Trophoblast cell (in vitro differentiated cells and primary cell): ENCODE measurements at regions not wholly inside any gene's neighbourhood (a gene's known extent, or its start where the extent isn't known, plus 50 kb on each side); places are given as distances from the start of the nearest gene placed in this dataset.
A peak's percentile ranks its signal among the peaks of the same experiment; 100 is the strongest.

Source experiments
- DNase-seq, 2 donors: peaks; one replicate each; pipeline ENCODE4 v3.0.0-alpha.2; 2016
- H2AFZ ChIP-seq: 2 replicates; pipeline ENCODE4 v1.6.1; 2013; ENCODE audit warnings: low read length, moderate library complexity, mild to moderate bottlenecking; ENCODE audit not compliant: insufficient read depth, poor library complexity
- H2AK5ac ChIP-seq: 2 replicates; pipeline ENCODE4 v1.6.1; 2013; ENCODE audit warnings: mild to moderate bottlenecking, low read length
- H2BK120ac ChIP-seq: 2 replicates; pipeline ENCODE4 v1.6.1; 2013; ENCODE audit warnings: low read length, mild to moderate bottlenecking, moderate library complexity; ENCODE audit not compliant: insufficient read depth, poor library complexity
- H2BK12ac ChIP-seq: 2 replicates; pipeline ENCODE4 v1.6.1; 2013; ENCODE audit warnings: mild to moderate bottlenecking, low read length, moderate library complexity
- H2BK5ac ChIP-seq: 2 replicates; pipeline ENCODE4 v1.6.1; 2013; ENCODE audit warnings: low read length, low read depth, moderate library complexity, mild to moderate bottlenecking; ENCODE audit not compliant: poor library complexity
- H3K14ac ChIP-seq: 2 replicates; pipeline ENCODE4 v1.6.1; 2013; ENCODE audit warnings: mild to moderate bottlenecking, low read length
- H3K18ac ChIP-seq: 2 replicates; pipeline ENCODE4 v1.6.1; 2013; ENCODE audit warnings: mild to moderate bottlenecking, low read length
- H3K23ac ChIP-seq: 2 replicates; pipeline ENCODE4 v1.6.1; 2013; ENCODE audit warnings: low read length
- H3K27ac ChIP-seq: 2 replicates; pipeline ENCODE4 v1.5.1; 2013; ENCODE audit warnings: low read depth, mild to moderate bottlenecking, inconsistent platforms, low read length, moderate library complexity
- H3K27me3 ChIP-seq: 2 replicates; pipeline ENCODE4 v1.6.1; 2013; ENCODE audit warnings: inconsistent platforms, mild to moderate bottlenecking, low read length, moderate library complexity; ENCODE audit not compliant: insufficient read depth
- H3K36me3 ChIP-seq, 2 experiments: 1 replicate in 1 of 2; 2 replicates in 1 of 2; pipeline ENCODE4 v1.6.1; 2013; ENCODE audit warnings: low read length in 2 of 2, mild to moderate bottlenecking in 2 of 2, moderate library complexity in 1 of 2; ENCODE audit not compliant: insufficient read depth in 2 of 2, control insufficient read depth in 1 of 2
- H3K4ac ChIP-seq: 2 replicates; pipeline ENCODE4 v1.6.1; 2013; ENCODE audit warnings: low read depth, mild to moderate bottlenecking, low read length, moderate library complexity
- H3K4me1 ChIP-seq, 2 experiments: 1 replicate in 1 of 2; 2 replicates in 1 of 2; pipeline ENCODE4 v1.6.1; 2013; ENCODE audit warnings: low read length in 2 of 2, mild to moderate bottlenecking in 2 of 2, moderate library complexity in 1 of 2; ENCODE audit not compliant: insufficient read depth in 2 of 2, control insufficient read depth in 1 of 2
- H3K4me2 ChIP-seq: 2 replicates; pipeline ENCODE4 v1.6.1; 2013; ENCODE audit warnings: inconsistent platforms, mild to moderate bottlenecking, low read length, moderate library complexity
- H3K4me3 ChIP-seq: 2 replicates; pipeline ENCODE4 v1.5.1; 2013; ENCODE audit warnings: mild to moderate bottlenecking, low read depth, low read length, inconsistent platforms
- H3K79me1 ChIP-seq: one replicate; pipeline ENCODE4 v1.6.1; 2013; ENCODE audit warnings: low read length
- H3K79me2 ChIP-seq: 2 replicates; pipeline ENCODE4 v1.6.1; 2013; ENCODE audit warnings: low read length, mild to moderate bottlenecking; ENCODE audit not compliant: control insufficient read depth, insufficient read depth, poor library complexity
- H3K9ac ChIP-seq: 2 replicates; pipeline ENCODE4 v1.6.1; 2013; ENCODE audit warnings: mild to moderate bottlenecking, low read length
- H3K9me3 ChIP-seq: 2 replicates; pipeline ENCODE4 v1.6.1; 2013; ENCODE audit warnings: low read depth, mild to moderate bottlenecking, control low read depth, inconsistent platforms, low read length; ENCODE audit not compliant: insufficient read depth
- H4K12ac ChIP-seq: 2 replicates; pipeline ENCODE4 v1.6.1; 2013; ENCODE audit warnings: low read depth, mild to moderate bottlenecking, low read length, moderate library complexity
- H4K8ac ChIP-seq: 2 replicates; pipeline ENCODE4 v1.6.1; 2013; ENCODE audit warnings: low read depth, mild to moderate bottlenecking, low read length, moderate library complexity
- H4K91ac ChIP-seq: one replicate; pipeline ENCODE4 v1.6.1; 2013; ENCODE audit warnings: low read depth, mild to moderate bottlenecking, low read length, moderate library complexity
- WGBS: extraction: QIAGEN DNeasy Blood & Tissue Kit; methylation state at CpG from one replicate; pipeline ENCODE4 v1.1.7; 2013; ENCODE audit warnings: missing lambda C conversion rate; ENCODE audit not compliant: insufficient read length, insufficient coverage; ENCODE audit errors: extremely low coverage; 5-methylcytosine and 5-hydroxymethylcytosine counted together

DNA sequence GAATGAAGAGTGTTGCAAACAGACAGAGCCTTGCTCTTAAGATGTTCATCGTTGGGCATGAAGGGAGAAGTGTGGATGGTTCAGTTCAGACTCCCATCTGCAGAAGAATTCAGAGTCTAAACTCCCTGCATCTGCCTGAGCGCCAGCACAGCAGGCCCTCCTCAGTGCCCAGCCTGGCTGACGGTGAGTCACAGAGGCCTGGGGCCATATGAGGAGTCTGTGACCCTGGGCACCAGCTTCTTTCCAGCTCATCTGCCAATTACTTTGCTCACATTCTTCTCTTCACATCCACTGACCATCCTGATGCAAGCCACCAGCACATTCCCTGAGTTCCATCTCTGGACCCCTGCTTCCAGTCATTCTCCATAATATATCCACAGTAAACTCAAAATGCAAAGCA lies 401.1 kb upstream of the TRPC7 start:
- Histone ChIP-seq H3K4me3 (no peak overlapping the region), H3K36me3 (no peaks in the 10 kb centered on the region), H3K23ac (no peak overlapping the region), H3K4me1 (peaks cover 0 to 6% of the 10 kb centered on the region in 2 experiments), H3K79me2 (no peaks in the 10 kb centered on the region), H2BK12ac (no peak overlapping the region), H4K91ac (no peak overlapping the region), H3K27ac (no peak overlapping the region), H3K9ac (no peak overlapping the region), H4K8ac (no peak overlapping the region), H3K27me3 (no peaks in the 10 kb centered on the region), H2BK5ac (no peak overlapping the region), H2AK5ac (no peak overlapping the region), H3K4ac (no peak overlapping the region), H3K9me3 (no peaks in the 10 kb centered on the region), H4K12ac (no peak overlapping the region), H2BK120ac (no peak overlapping the region), H3K4me2 (no peak overlapping the region), H3K14ac (no peak overlapping the region), H3K79me1 (peaks cover 6% of the 10 kb centered on the region), H3K18ac (no peak overlapping the region), H2AFZ (no peak overlapping the region)
- WGBS: no CpG with 5 or more reads among the region's 3 CpGs
- DNase-seq: peak; percentile 98

DNA sequence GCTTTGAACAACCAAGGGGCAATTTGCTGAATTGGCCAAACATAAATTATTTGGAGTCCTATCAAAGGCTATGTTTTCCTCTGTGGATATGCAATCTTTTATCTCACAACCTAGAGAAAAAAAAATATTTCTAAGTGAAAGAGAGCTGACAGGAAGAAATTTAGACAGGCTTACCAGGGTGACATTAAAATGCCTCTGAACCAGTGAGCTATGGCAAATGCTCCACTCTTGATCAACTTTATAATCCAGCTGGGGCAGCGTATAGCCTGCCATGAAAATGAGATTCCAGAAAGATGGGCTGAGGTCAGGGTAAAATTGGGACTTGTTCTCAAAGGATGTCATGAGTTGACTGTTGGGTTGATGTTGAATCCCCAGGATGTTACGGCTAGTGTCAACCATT lies 399.3 kb upstream of the TRPC7 start:
- WGBS: no CpG with 5 or more reads among the region's 2 CpGs
- Histone ChIP-seq H2BK12ac (no peak overlapping the region), H2AFZ (no peak overlapping the region), H2AK5ac (no peak overlapping the region), H3K4ac (no peak overlapping the region), H3K9me3 (no peaks in the 10 kb centered on the region), H3K79me1 (peaks cover 3% of the 10 kb centered on the region), H4K8ac (no peak overlapping the region), H3K23ac (no peak overlapping the region), H3K27me3 (no peaks in the 10 kb centered on the region), H3K27ac (no peak overlapping the region), H3K36me3 (no peaks in the 10 kb centered on the region), H4K91ac (no peak overlapping the region), H4K12ac (no peak overlapping the region), H3K4me3 (no peak overlapping the region), H3K18ac (no peak overlapping the region), H3K4me1 (peaks cover 0 to 6% of the 10 kb centered on the region in 2 experiments), H3K79me2 (no peaks in the 10 kb centered on the region), H3K9ac (no peak overlapping the region), H2BK5ac (no peak overlapping the region), H3K4me2 (no peak overlapping the region), H3K14ac (no peak overlapping the region), H2BK120ac (no peak overlapping the region)
- DNase-seq: no peak

DNA sequence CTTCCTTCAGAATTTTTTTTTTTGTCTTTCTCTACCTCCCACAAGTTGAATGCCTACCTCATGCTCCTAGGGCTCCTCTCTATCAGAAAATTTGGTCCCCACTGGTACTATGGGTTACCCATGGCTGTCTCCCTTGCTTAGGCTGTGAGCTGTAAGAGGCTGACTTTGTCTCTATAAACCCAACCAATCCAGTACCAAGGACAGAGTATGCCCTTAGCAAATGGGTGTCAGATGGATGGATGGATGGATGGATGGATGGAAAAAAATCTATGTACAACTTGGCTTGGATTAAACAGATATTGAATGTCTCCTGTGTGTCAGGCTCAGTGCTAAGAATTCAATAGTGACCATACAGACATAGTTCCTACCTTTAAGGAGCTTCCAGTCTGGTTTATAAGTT lies 398.2 kb upstream of the TRPC7 start:
- Histone ChIP-seq H3K36me3 (no peaks in the 10 kb centered on the region), H3K14ac (no peak overlapping the region), H3K9me3 (no peaks in the 10 kb centered on the region), H4K8ac (no peak overlapping the region), H4K91ac (no peak overlapping the region), H2AFZ (no peak overlapping the region), H3K4me2 (no peak overlapping the region), H3K27me3 (no peaks in the 10 kb centered on the region), H3K79me1 (no peaks in the 10 kb centered on the region), H3K18ac (no peak overlapping the region), H3K23ac (no peak overlapping the region), H3K27ac (no peak overlapping the region), H3K4me3 (no peak overlapping the region), H2BK120ac (no peak overlapping the region), H3K4me1 (peaks cover 0 to 3% of the 10 kb centered on the region in 2 experiments), H3K9ac (no peak overlapping the region), H2BK5ac (no peak overlapping the region), H2BK12ac (no peak overlapping the region), H3K79me2 (no peaks in the 10 kb centered on the region), H3K4ac (no peak overlapping the region), H4K12ac (no peak overlapping the region), H2AK5ac (no peak overlapping the region)
- DNase-seq: no peak

DNA sequence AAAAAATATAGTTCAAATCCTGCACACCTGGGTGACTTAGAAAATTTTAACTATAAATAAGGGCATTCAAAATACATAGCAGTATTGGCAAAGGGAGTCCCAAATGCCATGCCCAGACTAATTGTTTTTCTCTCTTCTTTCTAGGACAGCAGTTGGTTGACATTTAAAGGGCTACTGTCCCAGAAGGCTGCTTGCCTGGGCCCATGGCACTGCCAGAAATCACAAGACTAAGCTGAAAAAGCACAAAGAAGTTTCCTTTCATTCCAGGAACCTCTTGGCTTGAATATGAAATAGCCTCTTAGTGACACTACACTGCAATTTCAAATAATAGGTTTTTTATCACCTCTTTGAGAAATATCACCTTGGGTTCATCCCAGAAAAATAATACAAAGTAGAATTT lies 388.9 kb upstream of the TRPC7 start:
- Histone ChIP-seq H3K4me1 (peaks cover 0 to 2% of the 10 kb centered on the region in 2 experiments), H3K23ac (no peak overlapping the region)

More for the DNA sequence above, 388.9 kb upstream of the TRPC7 start:
- no peak overlapping the region for H3K4me2 ChIP-seq
- no peak overlapping the region for H3K9ac ChIP-seq
- no peak overlapping the region for H3K27ac ChIP-seq
- H3K79me1 ChIP-seq: no peaks in the 10 kb centered on the region
- H2AK5ac ChIP-seq: no peak overlapping the region
- no peak overlapping the region for H2BK12ac ChIP-seq
- H3K36me3 ChIP-seq: no peaks in the 10 kb centered on the region
- H2AFZ ChIP-seq: no peak overlapping the region
- no peak overlapping the region for H2BK5ac ChIP-seq
- no peaks in the 10 kb centered on the region for H3K27me3 ChIP-seq
- no peak overlapping the region for H3K4me3 ChIP-seq
- DNase-seq: no peak
- H3K14ac ChIP-seq: no peak overlapping the region
- no peaks in the 10 kb centered on the region for H3K79me2 ChIP-seq
- no peak overlapping the region for H3K18ac ChIP-seq
- no peak overlapping the region for H2BK120ac ChIP-seq
- H3K4ac ChIP-seq: no peak overlapping the region
- H3K9me3 ChIP-seq: no peaks in the 10 kb centered on the region
- H4K91ac ChIP-seq: no peak overlapping the region
- no peak overlapping the region for H4K12ac ChIP-seq
- no peak overlapping the region for H4K8ac ChIP-seq
